HCT116 (cell line): ENCODE measurements at regions not wholly inside any gene's neighbourhood (a gene's known extent, or its start where the extent isn't known, plus 50 kb on each side); places are given as distances from the start of the nearest gene placed in this dataset.

Source experiments
- ATAC-seq: fragments of 200-7000 bp; cut with Tn5 transposase; 2 replicates; pipeline ENCODE4 v1.9.1; 2020; ENCODE audit warnings: mild to moderate bottlenecking, moderate library complexity
- BruUV-seq: library from RNA; stranded (reverse); fragments of 400-500 nt; replicated peaks from 2 replicates; lab custom pipeline; 2021; lab: Mats Ljungman, UMichigan
- CTCF ChIA-PET: fragments of 300-600 bp; sonication (Branson Sonifier 250); formaldehyde crosslinking; loops from one replicate; lab custom pipeline; 2021; ENCODE audit warnings: antibody characterized with exemption; lab: Charles Lee
- POLR2A ChIA-PET: fragments of 300-600, 350-600 bp; sonication (Branson Sonifier 250); formaldehyde crosslinking; loops from one replicate; lab custom pipeline; 2021; ENCODE audit warnings: antibody characterized with exemption; lab: Charles Lee
- RAD21 ChIA-PET, 2 experiments: fragments of 300-600 bp; sonication (Branson Sonifier 250); formaldehyde crosslinking; loops; one replicate each; lab custom pipeline; 2023; ENCODE audit warnings: low total read pairs in 2 of 2; ENCODE audit not compliant: uncharacterized antibody in 2 of 2, unreplicated experiment in 2 of 2, low non-redundant PET in 1 of 2; lab: Charles Lee
- DNase-seq: peaks from one replicate; pipeline ENCODE4 v3.0.0-alpha.2; 2010; ENCODE audit warnings: low read depth, low spot score
- H2AFZ ChIP-seq: fragments of 200-600 bp; shearing (Covaris generic), sonication (generic); 2 replicates; pipeline ENCODE4 v1.6.1; 2017; ENCODE audit warnings: low read depth, mixed run types, mixed read lengths, antibody characterized with exemption, low read length; ENCODE audit not compliant: poor library complexity, severe bottlenecking
- H3K27ac ChIP-seq: 2 replicates; pipeline ENCODE4 v1.5.1; 2012; ENCODE audit warnings: low read depth, low read length
- H3K27me3 ChIP-seq: fragments of 200-600 bp; sonication (generic); 2 replicates; pipeline ENCODE4 v1.6.1; 2016; ENCODE audit warnings: mixed run types, low read length, mixed read lengths; ENCODE audit not compliant: insufficient read depth
- H3K36me3 ChIP-seq, 2 experiments: fragments of 200-500 bp in 1 of 2; fragments of 200-600 bp in 1 of 2; sonication (Bioruptor generic) in 1 of 2; sonication (generic) in 1 of 2; 2 replicates each; pipeline versions ENCODE4 v1.5.1 to v1.6.1; 2014 to 2016; ENCODE audit warnings: low read length in 2 of 2, inconsistent platforms in 1 of 2, mixed read lengths in 1 of 2, mixed run types in 1 of 2; ENCODE audit not compliant: insufficient read depth in 2 of 2, control insufficient read depth in 1 of 2
- H3K4me1 ChIP-seq, 2 experiments: fragments of 200-600 bp in 1 of 2; sonication (generic) in 1 of 2; 2 replicates each; pipeline versions ENCODE4 v1.5.1 to v1.6.1; 2012 to 2017; ENCODE audit warnings: low read length in 2 of 2, inconsistent platforms in 1 of 2, mild to moderate bottlenecking in 1 of 2, mixed read lengths in 1 of 2, mixed run types in 1 of 2, moderate library complexity in 1 of 2; ENCODE audit not compliant: insufficient read depth in 2 of 2, control insufficient read depth in 1 of 2
- H3K4me2 ChIP-seq: fragments of 200-600 bp; sonication (generic); 2 replicates; pipeline ENCODE4 v1.6.1; 2017; ENCODE audit warnings: mixed run types, low read length, mixed read lengths
- H3K4me3 ChIP-seq, 2 experiments: fragments of 200-600 bp in 1 of 2; sonication (generic) in 1 of 2; replicated peaks in 1 of 2; 2 replicates each; pipeline ENCODE4 v1.5.1; 2011 to 2016; ENCODE audit warnings: low read length in 2 of 2, control low read depth in 1 of 2, low read depth in 1 of 2, mild to moderate bottlenecking in 1 of 2, mixed read lengths in 1 of 2, mixed run types in 1 of 2
- H3K79me2 ChIP-seq: fragments of 200-600 bp; sonication (generic); 2 replicates; pipeline ENCODE4 v1.6.1; 2017; ENCODE audit warnings: mild to moderate bottlenecking, mixed run types, low read length, moderate library complexity, mixed read lengths; ENCODE audit not compliant: insufficient read depth
- H3K9ac ChIP-seq: fragments of 200-600 bp; sonication (generic); 2 replicates; pipeline ENCODE4 v1.6.1; 2016; ENCODE audit warnings: low read length, mixed read lengths
- H3K9me2 ChIP-seq: fragments of 200-600 bp; sonication (generic), shearing (Covaris generic); 2 replicates; pipeline ENCODE4 v1.6.1; 2017; ENCODE audit warnings: mixed run types, mild to moderate bottlenecking, moderate library complexity; ENCODE audit not compliant: insufficient read depth
- H3K9me3 ChIP-seq, 2 experiments: fragments of 200-500 bp in 1 of 2; fragments of 200-600 bp in 1 of 2; sonication (Bioruptor generic) in 1 of 2; sonication (generic) in 1 of 2; 2 replicates each; pipeline ENCODE4 v1.6.1; 2014 to 2017; ENCODE audit warnings: low read length in 2 of 2, mixed read lengths in 2 of 2, inconsistent platforms in 1 of 2, low read depth in 1 of 2, mild to moderate bottlenecking in 1 of 2, mixed run types in 1 of 2, moderate library complexity in 1 of 2; ENCODE audit not compliant: control insufficient read depth in 1 of 2, insufficient read depth in 1 of 2
- H4K20me1 ChIP-seq: fragments of 200-600 bp; sonication (generic), shearing (Covaris generic); 2 replicates; pipeline ENCODE4 v1.6.1; 2017; ENCODE audit warnings: mixed run types, mild to moderate bottlenecking, moderate library complexity; ENCODE audit not compliant: insufficient read depth
- CBX3 ChIP-seq: IDR thresholded peaks from 2 replicates; pipeline ENCODE4 v1.6.1; 2012; ENCODE audit warnings: low read depth
- CEBPB ChIP-seq: IDR thresholded peaks from 2 replicates; pipeline ENCODE4 v1.6.1; 2012; ENCODE audit warnings: low read depth
- EGR1 ChIP-seq: IDR thresholded peaks from 2 replicates; pipeline ENCODE4 v1.6.1; 2012; ENCODE audit warnings: low read depth
- ELF1 ChIP-seq: IDR thresholded peaks from 2 replicates; pipeline ENCODE4 v1.6.1; 2012; ENCODE audit warnings: low read depth, borderline replicate concordance
- EZH2phosphoT487 ChIP-seq: fragments of 200-600 bp; IDR thresholded peaks from 2 replicates; pipeline ENCODE4 v1.6.1; 2018; ENCODE audit warnings: antibody characterized with exemption, borderline replicate concordance
- FOSL1 ChIP-seq: IDR thresholded peaks from 2 replicates; pipeline ENCODE4 v1.6.1; 2012; ENCODE audit warnings: low read depth
- POLR2A ChIP-seq: IDR thresholded peaks from 2 replicates; pipeline ENCODE4 v1.7.0; 2011; ENCODE audit warnings: borderline replicate concordance; ENCODE audit not compliant: insufficient read depth, insufficient read length; ENCODE audit errors: extremely low read depth
- RAD21 ChIP-seq: IDR thresholded peaks from 2 replicates; pipeline ENCODE4 v1.6.1; 2012; ENCODE audit warnings: low read depth, mild to moderate bottlenecking
- SRF ChIP-seq: IDR thresholded peaks from 2 replicates; pipeline ENCODE4 v1.6.1; 2012; ENCODE audit warnings: low read depth
- TCF7L2 ChIP-seq: IDR thresholded peaks from 2 replicates; pipeline ENCODE4 v1.7.0; 2011; ENCODE audit warnings: borderline replicate concordance, inconsistent platforms; ENCODE audit not compliant: insufficient read depth, insufficient read length; ENCODE audit errors: extremely low read depth
- YY1 ChIP-seq: IDR thresholded peaks from 2 replicates; pipeline ENCODE4 v1.6.1; 2011; ENCODE audit warnings: low read length, low read depth, moderate library complexity, mild to moderate bottlenecking; ENCODE audit not compliant: insufficient replicate concordance; ENCODE audit errors: extremely low read depth
- ZBTB33 ChIP-seq: IDR thresholded peaks from 2 replicates; pipeline ENCODE4 v1.6.1; 2011; ENCODE audit warnings: mild to moderate bottlenecking, low read length, moderate library complexity; ENCODE audit not compliant: insufficient replicate concordance; ENCODE audit errors: extremely low read depth
- ZFX ChIP-seq: fragments of 450-650 bp; IDR thresholded peaks from 2 replicates; pipeline ENCODE4 v1.6.1; 2017
- intact Hi-C: fragments of 100-400 bp; cut with micrococcal nuclease; formaldehyde crosslinking; loops from 2 replicates; pipeline ENCODE4 v1.10.0; 2022
- TF ChIP-seq, protein P1 (sequence below), 3 experiments: fragments of 200-600 bp in 1 of 3; sonication (generic) in 1 of 3; IDR thresholded peaks in 2 of 3; conservative IDR thresholded peaks in 1 of 3; 2 replicates each; pipeline ENCODE4 v1.5.1; 2012 to 2017; ENCODE audit warnings: low read depth in 2 of 3, low read length in 2 of 3, antibody characterized with exemption in 1 of 3, borderline replicate concordance in 1 of 3, control low read depth in 1 of 3, mild to moderate bottlenecking in 1 of 3, mixed read lengths in 1 of 3, mixed run types in 1 of 3, moderate library complexity in 1 of 3; ENCODE audit not compliant: insufficient read depth in 1 of 3
- TF ChIP-seq, protein P2 (sequence below): IDR thresholded peaks from 2 replicates; pipeline ENCODE4 v1.6.1; 2012

DNA sequence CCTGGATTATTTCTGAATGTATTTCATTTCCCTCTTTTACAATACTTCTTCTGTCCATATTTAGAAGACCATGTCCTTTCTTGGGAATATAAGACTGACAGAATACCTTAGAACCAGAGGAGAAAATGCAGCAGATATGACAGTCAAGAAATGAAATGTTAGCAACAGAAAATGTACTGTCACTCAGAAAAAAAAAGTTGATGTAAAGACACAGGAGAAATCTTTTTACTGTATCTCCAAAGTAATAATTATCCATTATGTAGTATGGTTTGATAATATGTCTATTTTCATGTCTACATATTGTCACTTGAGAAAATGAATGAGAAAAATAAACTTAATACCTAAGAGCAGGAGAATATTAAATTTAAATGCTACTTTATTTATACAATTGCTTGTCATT, 652.1 kb downstream of the GABRG2 start:
- Histone ChIP-seq H3K27me3 (no peaks in the 10 kb centered on the region), H3K9me3 (peaks cover 0 to 3% of the 10 kb centered on the region in 2 experiments; a peak in 2 of 4 replicates), H3K4me3 (no peak overlapping the region), H3K9me2 (no peaks in the 10 kb centered on the region), H3K79me2 (no peaks in the 10 kb centered on the region), H3K27ac (no peak overlapping the region), H3K4me1 (no peaks in the 10 kb centered on the region), H4K20me1 (no peaks in the 10 kb centered on the region), H2AFZ (no peak overlapping the region), H3K36me3 (no peaks in the 10 kb centered on the region), H3K9ac (no peak overlapping the region), H3K4me2 (no peak overlapping the region)
- ChIA-PET CTCF (no interaction called here), POLR2A (no interaction called here), RAD21 (no interaction called here)
- DNase-seq (no peak), ATAC-seq (no peak)
- intact Hi-C loops = no loop called here
- BruUV-seq = no TSS peak
- TF ChIP-seq CEBPB = no peak
- no peak for TF ChIP-seq ELF1
- TF ChIP-seq ZBTB33 = no peak

DNA sequence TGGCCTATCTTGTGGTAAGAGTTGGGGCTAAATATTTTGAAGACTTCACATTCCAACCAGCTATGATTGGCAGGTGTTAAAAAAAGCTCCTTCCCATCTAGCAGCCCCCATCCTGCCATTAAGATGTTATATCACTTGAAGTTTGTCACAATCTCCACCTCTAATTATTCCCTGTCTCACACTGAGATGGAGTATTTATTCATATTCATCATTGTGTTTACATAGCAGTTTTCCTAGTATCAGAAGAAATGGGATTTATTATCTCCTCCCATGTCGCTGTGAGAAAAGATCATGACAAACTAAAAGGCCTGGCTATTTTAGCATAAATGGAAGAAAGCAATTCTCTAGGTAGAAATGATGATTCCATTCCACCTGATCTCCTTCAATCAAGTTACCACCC, 653.6 kb downstream of the GABRG2 start:
- CTCF ChIA-PET = no interaction called here
- ATAC-seq (no peak), DNase-seq (no peak)
- no peak for TF ChIP-seq CBX3
- no peak for TF ChIP-seq SRF
- no peak for TF ChIP-seq POLR2A
- TF ChIP-seq, protein P1, sequence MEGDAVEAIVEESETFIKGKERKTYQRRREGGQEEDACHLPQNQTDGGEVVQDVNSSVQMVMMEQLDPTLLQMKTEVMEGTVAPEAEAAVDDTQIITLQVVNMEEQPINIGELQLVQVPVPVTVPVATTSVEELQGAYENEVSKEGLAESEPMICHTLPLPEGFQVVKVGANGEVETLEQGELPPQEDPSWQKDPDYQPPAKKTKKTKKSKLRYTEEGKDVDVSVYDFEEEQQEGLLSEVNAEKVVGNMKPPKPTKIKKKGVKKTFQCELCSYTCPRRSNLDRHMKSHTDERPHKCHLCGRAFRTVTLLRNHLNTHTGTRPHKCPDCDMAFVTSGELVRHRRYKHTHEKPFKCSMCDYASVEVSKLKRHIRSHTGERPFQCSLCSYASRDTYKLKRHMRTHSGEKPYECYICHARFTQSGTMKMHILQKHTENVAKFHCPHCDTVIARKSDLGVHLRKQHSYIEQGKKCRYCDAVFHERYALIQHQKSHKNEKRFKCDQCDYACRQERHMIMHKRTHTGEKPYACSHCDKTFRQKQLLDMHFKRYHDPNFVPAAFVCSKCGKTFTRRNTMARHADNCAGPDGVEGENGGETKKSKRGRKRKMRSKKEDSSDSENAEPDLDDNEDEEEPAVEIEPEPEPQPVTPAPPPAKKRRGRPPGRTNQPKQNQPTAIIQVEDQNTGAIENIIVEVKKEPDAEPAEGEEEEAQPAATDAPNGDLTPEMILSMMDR (IDR thresholded peaks at IDR 0.05 in 2 of 3, conservative IDR thresholded peaks at IDR 0.05 in 1 of 3; ENCODE audit: borderline replicate concordance in 1 of 3, insufficient read depth in 1 of 3, low read depth in 2 of 3, low read length in 2 of 3) = no peak
- TF ChIP-seq EZH2phosphoT487 = no peak
- TF ChIP-seq TCF7L2 = no peak
- TF ChIP-seq YY1 = no peak
- TF ChIP-seq EGR1 = no peak
- TF ChIP-seq, protein P2, sequence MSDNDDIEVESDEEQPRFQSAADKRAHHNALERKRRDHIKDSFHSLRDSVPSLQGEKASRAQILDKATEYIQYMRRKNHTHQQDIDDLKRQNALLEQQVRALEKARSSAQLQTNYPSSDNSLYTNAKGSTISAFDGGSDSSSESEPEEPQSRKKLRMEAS = no peak
- TF ChIP-seq ZBTB33 = no peak
- no peak for TF ChIP-seq CEBPB
- TF ChIP-seq ZFX = no peak
- TF ChIP-seq FOSL1 = no peak
- no peak for TF ChIP-seq RAD21

More for the DNA sequence above, 653.6 kb downstream of the GABRG2 start:
- no peak overlapping the region for H3K9ac ChIP-seq
- H3K79me2 ChIP-seq = no peaks in the 10 kb centered on the region
- H2AFZ ChIP-seq = no peak overlapping the region
- no peak overlapping the region for H3K4me3 ChIP-seq
- H3K4me1 ChIP-seq = no peaks in the 10 kb centered on the region
- peaks cover 0 to 5% of the 10 kb centered on the region in 2 experiments; a peak in 2 of 4 replicates for H3K9me3 ChIP-seq
- no peaks in the 10 kb centered on the region for H3K9me2 ChIP-seq
- BruUV-seq = no TSS peak
- H4K20me1 ChIP-seq = no peaks in the 10 kb centered on the region
- no peaks in the 10 kb centered on the region for H3K27me3 ChIP-seq
- intact Hi-C loops = no loop called here
- H3K27ac ChIP-seq = no peak overlapping the region
- no peaks in the 10 kb centered on the region for H3K36me3 ChIP-seq
- RAD21 ChIA-PET = no interaction called here
- POLR2A ChIA-PET = no interaction called here
- no peak overlapping the region for H3K4me2 ChIP-seq
